GM12892 (cell line): ENCODE measurements at regions not wholly inside any gene's neighbourhood (a gene's known extent, or its start where the extent isn't known, plus 50 kb on each side); places are given as distances from the start of the nearest gene placed in this dataset.

Experiments used
- POLR2A ChIP-seq: IDR thresholded peaks from 2 replicates; pipeline ENCODE4 v1.6.1; 2011; ENCODE audit warnings: low read depth, low read length, control low read depth
- POLR2AphosphoS5 ChIP-seq: IDR thresholded peaks from 2 replicates; pipeline ENCODE4 v1.6.1; 2011; ENCODE audit warnings: low read depth, low read length, control low read depth
- TAF1 ChIP-seq: IDR thresholded peaks from 2 replicates; pipeline ENCODE4 v1.6.1; 2011; ENCODE audit warnings: low read depth, mild to moderate bottlenecking, control low read depth, low read length, borderline replicate concordance

GRCh38 chr13:73323615-73324014 lies 264.8 kb downstream of the KLF5 start:
- TF ChIP-seq POLR2AphosphoS5 (no peak), POLR2A (no peak), TAF1 (no peak)
